ENCODE measurements at regions not wholly inside any gene's neighbourhood (a gene's known extent, or its start where the extent isn't known, plus 50 kb on each side); places are given as distances from the start of the nearest gene placed in this dataset.

DNA sequence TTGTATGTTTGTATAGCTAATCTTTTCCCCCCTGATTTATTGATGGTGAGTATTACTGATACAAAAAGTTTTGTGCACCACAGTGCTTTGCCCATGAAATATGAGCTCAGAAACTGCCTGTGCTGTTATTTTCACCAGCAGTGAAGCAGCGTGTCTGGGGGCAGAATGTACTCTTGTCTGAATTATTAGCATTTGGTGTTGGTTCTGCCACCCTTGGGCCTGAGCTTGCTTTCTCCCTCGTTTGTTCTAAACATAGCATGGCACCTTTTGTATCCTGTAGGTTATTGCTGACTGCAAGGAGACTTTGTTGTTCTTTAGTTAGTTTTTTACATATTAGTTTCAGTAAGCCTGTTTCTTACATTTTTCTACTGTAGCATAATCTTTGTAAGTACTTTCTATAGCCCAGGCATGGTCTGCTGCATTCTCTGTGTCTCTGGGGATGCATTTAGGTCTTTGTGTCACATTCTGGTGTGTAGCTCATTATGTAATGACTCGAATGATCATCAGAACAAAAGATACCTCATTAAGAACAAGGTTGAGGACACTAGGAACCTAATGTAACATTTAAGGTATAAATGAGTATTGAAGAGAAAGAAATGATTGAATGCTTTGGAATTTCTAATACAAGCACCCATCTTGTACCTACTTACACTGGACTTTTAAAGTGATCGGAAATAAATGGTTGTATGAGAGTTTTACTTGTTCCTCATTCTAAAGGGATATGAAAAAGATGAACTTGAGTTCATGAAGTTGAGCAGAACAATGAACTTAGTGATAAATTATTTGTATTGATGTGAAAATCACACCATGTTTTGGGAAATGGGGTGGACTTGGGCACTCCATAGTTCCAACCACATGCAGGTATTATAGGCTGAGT, 50.3 kb upstream of the GPI start:
- no peak for TF ChIP-seq CTCF (IDR thresholded peaks at IDR 0.05; ENCODE audit: low read depth, low read length, missing input control)
- TF ChIP-seq SP1 (IDR thresholded peaks at IDR 0.05) = no peak
- no peak for TF ChIP-seq GABPA (IDR thresholded peaks at IDR 0.05 in 1 of 2, conservative IDR thresholded peaks at IDR 0.05 in 1 of 2)
- TF ChIP-seq JUND (IDR thresholded peaks at IDR 0.05) = no peak
- no peak for TF ChIP-seq RAD21 (IDR thresholded peaks at IDR 0.05)
- TF ChIP-seq, protein P1, sequence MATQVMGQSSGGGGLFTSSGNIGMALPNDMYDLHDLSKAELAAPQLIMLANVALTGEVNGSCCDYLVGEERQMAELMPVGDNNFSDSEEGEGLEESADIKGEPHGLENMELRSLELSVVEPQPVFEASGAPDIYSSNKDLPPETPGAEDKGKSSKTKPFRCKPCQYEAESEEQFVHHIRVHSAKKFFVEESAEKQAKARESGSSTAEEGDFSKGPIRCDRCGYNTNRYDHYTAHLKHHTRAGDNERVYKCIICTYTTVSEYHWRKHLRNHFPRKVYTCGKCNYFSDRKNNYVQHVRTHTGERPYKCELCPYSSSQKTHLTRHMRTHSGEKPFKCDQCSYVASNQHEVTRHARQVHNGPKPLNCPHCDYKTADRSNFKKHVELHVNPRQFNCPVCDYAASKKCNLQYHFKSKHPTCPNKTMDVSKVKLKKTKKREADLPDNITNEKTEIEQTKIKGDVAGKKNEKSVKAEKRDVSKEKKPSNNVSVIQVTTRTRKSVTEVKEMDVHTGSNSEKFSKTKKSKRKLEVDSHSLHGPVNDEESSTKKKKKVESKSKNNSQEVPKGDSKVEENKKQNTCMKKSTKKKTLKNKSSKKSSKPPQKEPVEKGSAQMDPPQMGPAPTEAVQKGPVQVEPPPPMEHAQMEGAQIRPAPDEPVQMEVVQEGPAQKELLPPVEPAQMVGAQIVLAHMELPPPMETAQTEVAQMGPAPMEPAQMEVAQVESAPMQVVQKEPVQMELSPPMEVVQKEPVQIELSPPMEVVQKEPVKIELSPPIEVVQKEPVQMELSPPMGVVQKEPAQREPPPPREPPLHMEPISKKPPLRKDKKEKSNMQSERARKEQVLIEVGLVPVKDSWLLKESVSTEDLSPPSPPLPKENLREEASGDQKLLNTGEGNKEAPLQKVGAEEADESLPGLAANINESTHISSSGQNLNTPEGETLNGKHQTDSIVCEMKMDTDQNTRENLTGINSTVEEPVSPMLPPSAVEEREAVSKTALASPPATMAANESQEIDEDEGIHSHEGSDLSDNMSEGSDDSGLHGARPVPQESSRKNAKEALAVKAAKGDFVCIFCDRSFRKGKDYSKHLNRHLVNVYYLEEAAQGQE (IDR thresholded peaks at IDR 0.05) = no peak
- no peak for TF ChIP-seq TAF1 (conservative IDR thresholded peaks at IDR 0.05)
- TF ChIP-seq, protein P2, sequence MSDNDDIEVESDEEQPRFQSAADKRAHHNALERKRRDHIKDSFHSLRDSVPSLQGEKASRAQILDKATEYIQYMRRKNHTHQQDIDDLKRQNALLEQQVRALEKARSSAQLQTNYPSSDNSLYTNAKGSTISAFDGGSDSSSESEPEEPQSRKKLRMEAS (IDR thresholded peaks at IDR 0.05) = no peak
- no peak for TF ChIP-seq ATF3 (IDR thresholded peaks at IDR 0.05)
- TF ChIP-seq RXRA (IDR thresholded peaks at IDR 0.05) = no peak
- TF ChIP-seq, protein P3, sequence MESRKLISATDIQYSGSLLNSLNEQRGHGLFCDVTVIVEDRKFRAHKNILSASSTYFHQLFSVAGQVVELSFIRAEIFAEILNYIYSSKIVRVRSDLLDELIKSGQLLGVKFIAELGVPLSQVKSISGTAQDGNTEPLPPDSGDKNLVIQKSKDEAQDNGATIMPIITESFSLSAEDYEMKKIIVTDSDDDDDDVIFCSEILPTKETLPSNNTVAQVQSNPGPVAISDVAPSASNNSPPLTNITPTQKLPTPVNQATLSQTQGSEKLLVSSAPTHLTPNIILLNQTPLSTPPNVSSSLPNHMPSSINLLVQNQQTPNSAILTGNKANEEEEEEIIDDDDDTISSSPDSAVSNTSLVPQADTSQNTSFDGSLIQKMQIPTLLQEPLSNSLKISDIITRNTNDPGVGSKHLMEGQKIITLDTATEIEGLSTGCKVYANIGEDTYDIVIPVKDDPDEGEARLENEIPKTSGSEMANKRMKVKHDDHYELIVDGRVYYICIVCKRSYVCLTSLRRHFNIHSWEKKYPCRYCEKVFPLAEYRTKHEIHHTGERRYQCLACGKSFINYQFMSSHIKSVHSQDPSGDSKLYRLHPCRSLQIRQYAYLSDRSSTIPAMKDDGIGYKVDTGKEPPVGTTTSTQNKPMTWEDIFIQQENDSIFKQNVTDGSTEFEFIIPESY (IDR thresholded peaks at IDR 0.05) = no peak

Measured in liver (tissue), 3 donors.